Stomach (tissue), 4 donors: ENCODE measurements at regions not wholly inside any gene's neighbourhood (a gene's known extent, or its start where the extent isn't known, plus 50 kb on each side); places are given as distances from the start of the nearest gene placed in this dataset.

Experiments used
- EP300 ChIP-seq: sonication (generic); formaldehyde crosslinking; IDR thresholded peaks from one replicate; pipeline ENCODE4 v1.6.1; 2017; ENCODE audit warnings: antibody characterized with exemption
- POLR2A ChIP-seq, 4 donors: fragments of 450-650 bp; IDR thresholded peaks; one replicate each; pipeline ENCODE4 v1.6.1; 2016; ENCODE audit warnings: antibody characterized with exemption in 4 of 4, control low read depth in 2 of 4, mild to moderate bottlenecking in 1 of 4, moderate library complexity in 1 of 4
- POLR2AphosphoS5 ChIP-seq, 3 donors: sonication (generic); formaldehyde crosslinking; IDR thresholded peaks; one replicate each; pipeline ENCODE4 v1.6.1; 2016; ENCODE audit warnings: antibody characterized with exemption in 3 of 3
- TF ChIP-seq, protein P1 (sequence below), 7 experiments: fragments of 450-650 bp in 4 of 7; fragments of 200-600 bp in 3 of 7; sonication (generic) in 3 of 7; IDR thresholded peaks; one replicate each; pipeline ENCODE4 v1.5.1; 2016 to 2019; ENCODE audit warnings: antibody characterized with exemption in 7 of 7, control low read depth in 2 of 7, mild to moderate bottlenecking in 1 of 7

DNA sequence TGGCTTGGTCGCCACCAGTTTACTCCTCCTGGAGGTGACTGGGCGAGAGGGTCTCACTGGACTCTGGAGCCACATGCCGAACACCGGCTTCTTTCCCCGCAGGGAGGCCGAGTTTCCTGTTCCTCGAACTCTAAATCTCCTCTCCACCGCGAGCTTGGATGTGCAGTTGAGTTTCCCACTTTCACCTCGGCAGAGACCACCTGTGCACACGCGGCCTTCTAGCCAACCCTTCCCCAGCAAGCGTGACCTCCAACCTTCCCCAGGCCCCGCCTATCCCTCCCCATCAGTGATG is 380.1 kb downstream of the IRX2 start:
- TF ChIP-seq, protein P1, sequence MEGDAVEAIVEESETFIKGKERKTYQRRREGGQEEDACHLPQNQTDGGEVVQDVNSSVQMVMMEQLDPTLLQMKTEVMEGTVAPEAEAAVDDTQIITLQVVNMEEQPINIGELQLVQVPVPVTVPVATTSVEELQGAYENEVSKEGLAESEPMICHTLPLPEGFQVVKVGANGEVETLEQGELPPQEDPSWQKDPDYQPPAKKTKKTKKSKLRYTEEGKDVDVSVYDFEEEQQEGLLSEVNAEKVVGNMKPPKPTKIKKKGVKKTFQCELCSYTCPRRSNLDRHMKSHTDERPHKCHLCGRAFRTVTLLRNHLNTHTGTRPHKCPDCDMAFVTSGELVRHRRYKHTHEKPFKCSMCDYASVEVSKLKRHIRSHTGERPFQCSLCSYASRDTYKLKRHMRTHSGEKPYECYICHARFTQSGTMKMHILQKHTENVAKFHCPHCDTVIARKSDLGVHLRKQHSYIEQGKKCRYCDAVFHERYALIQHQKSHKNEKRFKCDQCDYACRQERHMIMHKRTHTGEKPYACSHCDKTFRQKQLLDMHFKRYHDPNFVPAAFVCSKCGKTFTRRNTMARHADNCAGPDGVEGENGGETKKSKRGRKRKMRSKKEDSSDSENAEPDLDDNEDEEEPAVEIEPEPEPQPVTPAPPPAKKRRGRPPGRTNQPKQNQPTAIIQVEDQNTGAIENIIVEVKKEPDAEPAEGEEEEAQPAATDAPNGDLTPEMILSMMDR (IDR thresholded peaks at IDR 0.05): no peak
- TF ChIP-seq POLR2AphosphoS5 (IDR thresholded peaks at IDR 0.05) (no peak), EP300 (no peak), POLR2A (IDR thresholded peaks at IDR 0.05) (no peak)
